HL-60 (cell line): ENCODE measurements at regions not wholly inside any gene's neighbourhood (a gene's known extent, or its start where the extent isn't known, plus 50 kb on each side); places are given as distances from the start of the nearest gene placed in this dataset.

Source experiments
- DNase-seq, 2 experiments: peaks; one replicate each; pipeline ENCODE4 v3.0.0-alpha.2; 2010 to 2020; ENCODE audit warnings: low read depth in 1 of 2, low spot score in 1 of 2
- H3K27ac ChIP-seq: fragments of 250-450 bp; sonication (Bioruptor Pico); replicated peaks from 2 replicates; pipeline ENCODE4 v1.5.1; 2020; ENCODE audit warnings: mild to moderate bottlenecking, moderate library complexity
- H3K27me3 ChIP-seq: fragments of 250-450 bp; sonication (Bioruptor Pico); 2 replicates; pipeline ENCODE4 v1.5.1; 2021; ENCODE audit warnings: mild to moderate bottlenecking, moderate library complexity; ENCODE audit not compliant: insufficient read depth, poor library complexity, severe bottlenecking
- H3K4me3 ChIP-seq: replicated peaks from 2 replicates; pipeline ENCODE4 v1.5.1; 2011; ENCODE audit warnings: mild to moderate bottlenecking, control low read depth, low read length; ENCODE audit not compliant: insufficient read depth
- CTCF ChIP-seq: IDR thresholded peaks from one replicate; pipeline ENCODE4 v1.5.1; 2011; ENCODE audit warnings: low read length, control low read depth, inconsistent platforms; ENCODE audit not compliant: insufficient read depth
- GABPA ChIP-seq: IDR thresholded peaks from 2 replicates; pipeline ENCODE4 v1.6.1; 2012; ENCODE audit warnings: low read depth
- POLR2AphosphoS5 ChIP-seq: IDR thresholded peaks from 2 replicates; pipeline ENCODE4 v1.6.1; 2012; ENCODE audit warnings: low read depth
- REST ChIP-seq: IDR thresholded peaks from 2 replicates; pipeline ENCODE4 v1.6.1; 2012; ENCODE audit warnings: low read depth; ENCODE audit not compliant: insufficient replicate concordance
- SPI1 ChIP-seq: IDR thresholded peaks from 2 replicates; pipeline ENCODE4 v1.6.1; 2012; ENCODE audit warnings: low read depth, mild to moderate bottlenecking, borderline replicate concordance

- Histone ChIP-seq H3K4me3 (no peak overlapping the region), H3K27me3 (no peaks in the 10 kb centered on the region), H3K27ac (no peak overlapping the region)
- TF ChIP-seq SPI1 (no peak), POLR2AphosphoS5 (no peak), GABPA (no peak), CTCF (no peak), REST (no peak)
- no peak for DNase-seq
Measured at GRCh38 chr11:92545906-92546471, 321.4 kb downstream of the FAT3 start.

- no peak for TF ChIP-seq GABPA
- no peak for TF ChIP-seq POLR2AphosphoS5
- no peak for TF ChIP-seq REST
- TF ChIP-seq SPI1 = no peak
- TF ChIP-seq CTCF = no peak
Measured at GRCh38 chr11:92546603-92547002, 322.0 kb downstream of the FAT3 start.

GRCh38 chr11:92550411-92550810 lies 325.8 kb downstream of the FAT3 start:
- no peak for TF ChIP-seq CTCF
- TF ChIP-seq POLR2AphosphoS5 = no peak
- TF ChIP-seq GABPA = no peak
- TF ChIP-seq SPI1 = no peak
- no peak for TF ChIP-seq REST
- Histone ChIP-seq H3K27me3 (no peaks in the 10 kb centered on the region), H3K4me3 (no peak overlapping the region), H3K27ac (no peak overlapping the region)
- no peak for DNase-seq

More at GRCh38 chr11:92546603-92547002, 322.0 kb downstream of the FAT3 start:
- DNase-seq = no peak
- Histone ChIP-seq H3K27ac (no peak overlapping the region), H3K4me3 (no peak overlapping the region), H3K27me3 (no peaks in the 10 kb centered on the region)
